ENCODE measurements at regions not wholly inside any gene's neighbourhood (a gene's known extent, or its start where the extent isn't known, plus 50 kb on each side); places are given as distances from the start of the nearest gene placed in this dataset.

DNA sequence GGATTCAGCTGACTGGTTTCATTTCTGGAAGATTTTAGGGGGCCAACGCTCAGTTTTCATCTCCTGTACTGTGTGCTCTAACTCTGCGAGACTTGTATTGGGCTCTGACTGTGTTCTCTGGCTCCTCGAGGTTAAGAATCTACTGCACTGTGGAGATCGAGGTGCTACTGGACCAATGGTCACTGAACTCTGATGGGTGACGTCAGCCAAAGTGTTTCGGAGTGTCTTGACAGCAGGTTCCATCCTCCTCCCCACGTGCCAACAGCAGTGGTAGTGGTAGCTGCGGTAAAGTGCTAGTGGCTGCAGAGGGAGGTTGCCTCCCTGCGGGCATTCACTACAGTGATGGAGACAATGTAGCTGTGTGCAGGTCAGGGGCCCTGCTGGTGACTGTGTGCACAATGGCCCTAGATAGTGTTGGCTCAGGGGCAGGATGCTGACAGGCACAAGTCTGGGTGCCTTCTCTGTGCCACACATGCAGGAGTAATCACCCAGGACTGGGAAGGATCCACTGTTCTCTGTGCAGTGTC is 705.7 kb upstream of the DDX18 start:
- H3K36me3 ChIP-seq (ENCODE audit: low read length), result no peaks in the 10 kb centered on the region

DNA sequence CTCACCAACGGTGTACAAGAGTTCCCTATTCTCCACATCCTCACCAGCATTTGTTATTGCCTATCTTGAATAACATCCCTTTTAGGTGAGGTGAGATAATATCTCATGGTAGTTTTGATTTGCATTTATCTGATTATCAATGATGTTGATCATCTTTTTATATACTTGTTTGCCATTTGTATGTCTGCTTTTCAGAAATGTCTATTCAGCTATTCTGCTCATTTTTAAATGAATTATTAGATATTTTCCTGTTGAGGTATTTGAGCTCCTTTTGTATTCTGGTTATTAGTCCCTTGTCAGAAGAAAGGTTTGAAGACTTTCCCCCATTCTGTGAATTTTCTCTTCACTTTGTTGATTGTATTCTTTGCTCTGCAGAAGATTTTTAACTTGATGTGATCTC is 695.5 kb upstream of the DDX18 start:
- no peaks in the 10 kb centered on the region for H4K20me1 ChIP-seq (ENCODE audit: low read depth, low read length)
- TF ChIP-seq EZH2phosphoT487 (conservative IDR thresholded peaks at IDR 0.05; ENCODE audit: low read length), result no peak
- TF ChIP-seq, protein P1, sequence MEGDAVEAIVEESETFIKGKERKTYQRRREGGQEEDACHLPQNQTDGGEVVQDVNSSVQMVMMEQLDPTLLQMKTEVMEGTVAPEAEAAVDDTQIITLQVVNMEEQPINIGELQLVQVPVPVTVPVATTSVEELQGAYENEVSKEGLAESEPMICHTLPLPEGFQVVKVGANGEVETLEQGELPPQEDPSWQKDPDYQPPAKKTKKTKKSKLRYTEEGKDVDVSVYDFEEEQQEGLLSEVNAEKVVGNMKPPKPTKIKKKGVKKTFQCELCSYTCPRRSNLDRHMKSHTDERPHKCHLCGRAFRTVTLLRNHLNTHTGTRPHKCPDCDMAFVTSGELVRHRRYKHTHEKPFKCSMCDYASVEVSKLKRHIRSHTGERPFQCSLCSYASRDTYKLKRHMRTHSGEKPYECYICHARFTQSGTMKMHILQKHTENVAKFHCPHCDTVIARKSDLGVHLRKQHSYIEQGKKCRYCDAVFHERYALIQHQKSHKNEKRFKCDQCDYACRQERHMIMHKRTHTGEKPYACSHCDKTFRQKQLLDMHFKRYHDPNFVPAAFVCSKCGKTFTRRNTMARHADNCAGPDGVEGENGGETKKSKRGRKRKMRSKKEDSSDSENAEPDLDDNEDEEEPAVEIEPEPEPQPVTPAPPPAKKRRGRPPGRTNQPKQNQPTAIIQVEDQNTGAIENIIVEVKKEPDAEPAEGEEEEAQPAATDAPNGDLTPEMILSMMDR (IDR thresholded peaks at IDR 0.05; ENCODE audit: insufficient read depth, low read length, poor library complexity, severe bottlenecking), result no peak
- H3K27me3 ChIP-seq (ENCODE audit: low read length), result no peaks in the 10 kb centered on the region
- no peak overlapping the region for H3K4me2 ChIP-seq (ENCODE audit: low read depth, low read length, poor library complexity, severe bottlenecking)
- H3F3A ChIP-seq (ENCODE audit: insufficient read depth), result no peaks in the 10 kb centered on the region
- H3K36me3 ChIP-seq (ENCODE audit: low read length), result no peaks in the 10 kb centered on the region
- H3K9ac ChIP-seq (ENCODE audit: low read length), result no peak overlapping the region
- no peak overlapping the region for H2AFZ ChIP-seq (ENCODE audit: low read depth, low read length, severe bottlenecking)
- H3K27ac ChIP-seq (ENCODE audit: low read depth, low read length), result no peak overlapping the region
- no peaks in the 10 kb centered on the region for H3K9me2 ChIP-seq (replicated peaks; ENCODE audit: insufficient read depth, low read length)
- H3K79me2 ChIP-seq (ENCODE audit: insufficient read depth, low read length), result no peaks in the 10 kb centered on the region
- H3K4me3 ChIP-seq (ENCODE audit: insufficient read depth, low read length, poor library complexity, severe bottlenecking), result no peak overlapping the region
- H3K9me3 ChIP-seq (ENCODE audit: insufficient read depth, low read length), result no peaks in the 10 kb centered on the region

More for the DNA sequence above, 705.7 kb upstream of the DDX18 start:
- H3K9me3 ChIP-seq (ENCODE audit: insufficient read depth, low read length), result no peaks in the 10 kb centered on the region
- no peak overlapping the region for H2AFZ ChIP-seq (ENCODE audit: low read depth, low read length, severe bottlenecking)
- H3K27me3 ChIP-seq (ENCODE audit: low read length), result no peaks in the 10 kb centered on the region
- no peak overlapping the region for H3K27ac ChIP-seq (ENCODE audit: low read depth, low read length)
- H3F3A ChIP-seq (ENCODE audit: insufficient read depth), result no peaks in the 10 kb centered on the region
- no peak overlapping the region for H3K4me3 ChIP-seq (ENCODE audit: insufficient read depth, low read length, poor library complexity, severe bottlenecking)
- no peaks in the 10 kb centered on the region for H3K9me2 ChIP-seq (replicated peaks; ENCODE audit: insufficient read depth, low read length)
- no peak overlapping the region for H3K9ac ChIP-seq (ENCODE audit: low read length)
- no peaks in the 10 kb centered on the region for H3K79me2 ChIP-seq (ENCODE audit: insufficient read depth, low read length)
- H4K20me1 ChIP-seq (ENCODE audit: low read depth, low read length), result no peaks in the 10 kb centered on the region
- TF ChIP-seq, protein P1 (IDR thresholded peaks at IDR 0.05; ENCODE audit: insufficient read depth, low read length, poor library complexity, severe bottlenecking), result no peak
- TF ChIP-seq EZH2phosphoT487 (conservative IDR thresholded peaks at IDR 0.05; ENCODE audit: low read length), result no peak
- no peak overlapping the region for H3K4me2 ChIP-seq (ENCODE audit: low read depth, low read length, poor library complexity, severe bottlenecking)

DNA sequence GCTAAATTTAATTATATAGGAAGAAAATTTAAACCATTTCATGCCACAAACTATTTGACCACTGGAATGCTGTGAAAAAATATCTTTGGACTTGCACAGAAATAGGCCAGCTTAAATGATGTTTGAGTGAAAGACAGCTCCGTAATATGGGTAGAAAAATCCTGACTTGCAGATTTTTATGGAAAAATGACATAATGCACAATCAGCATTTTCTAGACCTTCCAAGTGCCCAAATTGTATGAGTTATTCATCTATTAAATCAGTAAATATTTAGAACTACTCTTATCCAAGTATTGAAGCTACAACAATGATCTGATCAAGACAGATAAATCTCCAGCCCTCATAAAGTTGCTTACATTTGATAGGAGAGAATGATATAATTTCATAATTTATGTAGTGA is 691.1 kb upstream of the DDX18 start:
- Histone ChIP-seq H2AFZ (ENCODE audit: low read depth, low read length, severe bottlenecking) (no peak overlapping the region), H4K20me1 (ENCODE audit: low read depth, low read length) (no peaks in the 10 kb centered on the region), H3F3A (ENCODE audit: insufficient read depth) (no peaks in the 10 kb centered on the region), H3K4me3 (ENCODE audit: insufficient read depth, low read length, poor library complexity, severe bottlenecking) (no peak overlapping the region), H3K79me2 (ENCODE audit: insufficient read depth, low read length) (no peaks in the 10 kb centered on the region), H3K9me2 (replicated peaks; ENCODE audit: insufficient read depth, low read length) (no peaks in the 10 kb centered on the region), H3K36me3 (ENCODE audit: low read length) (no peaks in the 10 kb centered on the region), H3K4me2 (ENCODE audit: low read depth, low read length, poor library complexity, severe bottlenecking) (no peak overlapping the region), H3K9ac (ENCODE audit: low read length) (no peak overlapping the region), H3K27me3 (ENCODE audit: low read length) (no peaks in the 10 kb centered on the region), H3K27ac (ENCODE audit: low read depth, low read length) (no peak overlapping the region), H3K9me3 (ENCODE audit: insufficient read depth, low read length) (no peaks in the 10 kb centered on the region)
- TF ChIP-seq EZH2phosphoT487 (conservative IDR thresholded peaks at IDR 0.05; ENCODE audit: low read length), result no peak
- TF ChIP-seq, protein P1 (IDR thresholded peaks at IDR 0.05; ENCODE audit: insufficient read depth, low read length, poor library complexity, severe bottlenecking), result no peak
